DMS53 treated with DMSO at 0.1 percent for 48 hours (cell line): ENCODE measurements at regions not wholly inside any gene's neighbourhood (a gene's known extent, or its start where the extent isn't known, plus 50 kb on each side); places are given as distances from the start of the nearest gene placed in this dataset.

Experiments used
- DNase-seq: peaks from one replicate; lab custom pipeline; 2025; ENCODE audit not compliant: unreplicated experiment; lab: John Stamatoyannopoulos, UW

DNA sequence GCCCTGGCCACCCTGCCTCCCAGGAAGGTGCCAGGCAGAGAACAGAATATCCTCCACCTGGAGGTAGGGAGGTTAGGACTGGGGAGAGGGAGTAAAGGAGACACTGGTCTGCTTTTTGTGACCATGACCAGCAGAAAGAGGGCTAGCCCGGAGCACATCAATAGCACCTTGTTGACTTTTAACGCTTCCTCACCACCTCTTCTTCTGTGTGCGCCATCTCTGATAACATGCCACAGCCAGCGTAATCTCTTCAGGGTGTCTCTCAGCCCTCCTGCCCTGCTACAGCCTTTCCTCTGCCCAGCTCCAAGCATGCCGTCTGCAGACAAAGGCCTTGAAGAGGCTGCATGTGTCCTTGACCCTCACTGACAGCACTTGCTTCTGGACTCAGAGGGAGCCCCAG lies 50.9 kb upstream of the GJA5 start:
- DNase-seq, result no peak

DNA sequence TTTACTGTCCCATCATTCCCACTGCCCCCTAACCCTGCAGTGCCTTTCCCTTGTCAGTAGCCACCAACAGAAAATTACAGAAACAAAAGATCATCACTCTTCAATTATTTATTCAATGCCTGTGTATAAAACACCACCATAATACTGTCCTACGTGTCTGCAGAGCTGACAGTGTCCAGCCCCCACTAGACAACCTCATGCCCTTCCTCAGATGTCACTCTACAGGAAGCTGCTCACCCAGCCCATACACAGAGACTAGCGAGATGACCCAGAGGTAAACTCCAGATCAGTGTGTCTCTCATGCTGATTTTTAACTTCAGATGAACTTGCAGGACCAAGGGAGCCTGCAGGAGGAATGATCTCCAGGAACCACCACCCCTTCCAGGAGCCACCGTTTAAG lies 51.3 kb upstream of the GJA5 start:
- no peak for DNase-seq

DNA sequence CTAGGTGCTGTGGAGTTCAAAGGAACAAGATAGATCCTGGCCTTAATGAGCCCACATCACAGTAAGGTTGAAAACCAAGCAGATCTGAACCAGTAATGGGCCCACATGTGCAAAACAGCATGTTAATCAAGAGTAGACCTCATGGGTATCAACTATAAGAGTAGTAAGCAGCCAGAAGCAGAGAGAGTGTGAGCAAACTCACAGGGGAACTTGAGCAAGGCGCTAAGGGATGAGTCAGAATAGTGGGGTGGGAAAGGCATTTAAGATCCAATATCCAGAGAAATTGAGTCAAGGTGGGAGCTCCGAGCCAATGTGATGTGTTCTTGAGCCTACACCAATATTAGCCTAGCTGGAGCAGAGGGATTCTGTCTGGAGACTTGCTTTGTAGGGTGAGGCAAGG lies 52.4 kb upstream of the GJA5 start:
- DNase-seq, result no peak

DNA sequence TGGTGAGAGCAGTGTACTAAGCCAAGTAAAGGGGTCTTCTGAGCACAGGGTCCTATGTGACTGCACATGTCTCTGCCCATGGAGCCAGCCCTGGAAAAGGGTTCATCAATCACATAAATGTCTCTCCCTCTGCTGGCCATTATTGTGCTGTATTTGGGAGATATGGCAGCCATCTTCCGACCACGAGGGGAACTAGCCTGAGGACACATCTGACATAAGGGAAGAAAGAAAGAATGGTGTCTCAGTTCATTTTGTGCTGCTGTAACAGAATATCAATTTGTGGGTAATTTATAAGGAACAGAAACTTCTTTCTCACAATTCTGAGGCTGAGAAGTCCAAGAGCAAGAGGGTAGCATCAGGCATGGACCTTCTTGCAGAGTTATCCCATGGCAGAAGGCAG lies 55.1 kb upstream of the GJA5 start:
- no peak for DNase-seq

DNA sequence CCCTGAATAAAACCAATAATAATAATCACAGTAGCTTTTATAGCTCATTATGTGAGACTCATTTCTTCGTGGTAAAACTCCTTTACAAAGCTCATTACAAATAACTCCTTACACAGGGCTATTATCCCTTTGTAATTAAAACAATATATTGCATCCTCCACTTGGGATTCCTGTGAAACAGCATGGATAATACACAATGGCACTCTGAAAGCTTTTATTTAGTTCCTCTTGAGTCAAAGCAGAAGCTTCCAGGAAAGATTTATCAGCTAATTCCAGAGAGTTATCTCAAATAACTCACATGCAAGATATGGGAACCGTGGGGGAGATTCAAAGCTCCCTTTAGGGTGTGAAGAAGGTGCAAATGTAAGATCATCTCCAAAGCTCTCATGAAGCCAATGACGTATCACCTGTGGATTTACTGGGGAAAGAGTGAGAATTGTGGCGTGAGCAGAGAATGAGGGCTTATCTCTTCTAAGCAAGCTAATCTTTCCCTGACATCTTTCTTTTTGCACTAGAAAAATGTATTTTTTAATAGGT lies 60.4 kb upstream of the GJA5 start:
- DNase-seq, result no peak

DNA sequence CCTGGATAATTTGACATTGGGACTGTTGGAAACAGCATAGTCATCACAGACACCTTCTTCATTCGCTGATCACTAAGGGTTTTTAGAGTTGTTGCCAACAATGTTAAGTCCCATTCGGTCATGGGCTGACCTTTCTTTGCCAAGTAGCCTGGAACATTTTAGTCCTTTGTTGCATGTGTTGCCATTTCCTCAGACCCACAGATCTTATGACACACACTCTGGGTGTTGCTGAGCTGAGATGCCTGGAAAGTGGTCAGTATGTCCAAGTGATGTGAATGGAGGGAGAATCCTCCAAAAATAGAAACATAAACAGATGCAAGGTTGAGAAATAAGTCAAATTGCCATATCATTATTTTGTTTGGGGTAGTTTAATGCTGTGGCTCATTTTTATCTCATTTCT lies 61.5 kb upstream of the GJA5 start:
- no peak for DNase-seq

DNA sequence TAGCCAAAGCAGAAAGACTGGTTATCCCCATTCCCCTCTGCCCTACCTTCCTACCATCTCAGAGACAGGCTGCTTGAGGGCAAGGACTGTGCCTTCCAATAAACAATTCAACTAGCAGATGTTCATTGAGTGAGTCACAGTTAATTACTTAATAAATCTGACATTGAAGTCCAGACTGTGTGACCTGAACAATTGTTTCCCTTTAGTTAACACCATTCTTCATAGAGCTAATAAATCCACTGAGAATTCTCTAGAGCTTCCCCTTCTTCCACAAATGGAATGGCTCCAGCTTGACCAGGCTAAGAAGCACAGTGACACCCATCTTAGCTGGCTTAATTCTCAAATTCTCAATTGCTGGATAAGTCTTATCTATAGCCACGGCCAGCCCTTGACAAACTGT lies 61.9 kb upstream of the GJA5 start:
- no peak for DNase-seq

DNA sequence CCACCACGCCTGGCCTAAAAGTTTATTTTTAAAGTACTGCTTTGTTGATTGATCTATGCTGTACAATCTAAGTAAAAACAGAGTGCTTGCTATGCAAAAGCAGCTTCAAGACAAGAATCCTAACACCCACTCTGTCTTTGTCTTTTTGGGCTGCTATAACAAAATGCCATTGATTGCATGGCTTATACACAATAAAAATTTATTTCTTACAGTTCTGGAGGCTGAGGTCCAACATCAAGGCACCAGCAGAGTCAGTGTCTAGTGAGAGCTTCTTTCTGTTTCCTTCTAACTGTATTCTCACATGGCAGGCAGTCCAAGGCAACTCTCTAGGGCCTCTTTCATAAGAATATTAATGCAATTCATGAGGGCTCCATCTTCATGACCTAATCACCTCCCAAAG lies 63.6 kb upstream of the GJA5 start:
- no peak for DNase-seq

DNA sequence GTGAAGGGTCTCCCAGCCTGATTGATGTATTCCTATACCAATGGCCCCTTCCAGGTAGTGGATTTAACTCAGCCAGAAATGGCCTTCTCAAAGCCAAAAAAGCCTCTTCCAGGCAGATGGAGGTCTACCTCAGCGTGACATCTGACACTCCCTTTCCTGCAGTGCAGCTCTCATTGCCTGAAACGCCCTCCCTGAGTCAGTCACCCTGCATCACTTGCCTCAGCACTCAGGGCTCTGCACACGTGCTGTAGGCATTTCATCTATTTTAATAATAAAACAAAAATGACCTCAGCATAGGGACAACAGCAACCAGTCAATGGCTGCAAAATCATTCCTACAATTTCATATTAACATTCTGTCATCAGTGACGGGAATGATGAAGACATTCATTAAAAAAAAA lies 64.4 kb upstream of the GJA5 start:
- no peak for DNase-seq

DNA sequence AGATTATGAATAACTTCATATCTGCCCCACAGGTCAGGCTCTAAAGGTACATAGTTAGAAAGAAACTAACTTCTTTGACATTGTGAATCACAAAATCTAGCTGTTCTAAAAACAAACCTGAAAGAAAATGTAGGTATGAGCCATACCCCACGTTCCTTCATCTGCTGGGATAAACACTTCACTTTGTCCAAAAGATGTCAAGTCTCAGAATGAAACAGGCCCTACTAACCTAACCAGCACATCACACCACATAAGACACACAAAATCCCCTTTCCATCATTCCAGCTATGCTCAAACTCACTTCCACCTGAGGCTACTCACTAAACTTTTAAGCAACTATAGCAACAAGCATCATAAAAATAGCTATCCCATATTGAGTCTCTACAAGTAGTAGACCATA lies 65.2 kb upstream of the GJA5 start:
- no peak for DNase-seq

DNA sequence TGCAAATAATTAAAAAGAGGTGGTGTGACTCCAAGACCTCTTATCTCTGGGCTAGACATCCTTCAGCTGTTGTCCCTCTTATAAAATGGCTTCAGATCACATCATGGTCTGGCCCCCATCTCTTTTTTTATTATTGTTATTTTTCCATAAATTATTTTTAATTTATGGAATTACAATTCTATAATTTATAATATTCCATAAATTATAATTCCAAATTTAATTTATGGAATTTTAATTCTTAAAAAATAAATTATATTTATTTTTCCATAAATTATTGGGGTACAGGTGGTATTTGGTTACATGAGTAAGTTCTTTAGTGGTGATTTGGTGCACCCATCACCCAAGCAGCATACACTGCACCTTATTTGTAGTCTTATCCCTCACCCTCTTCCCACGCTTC lies 65.9 kb upstream of the GJA5 start:
- no peak for DNase-seq

DNA sequence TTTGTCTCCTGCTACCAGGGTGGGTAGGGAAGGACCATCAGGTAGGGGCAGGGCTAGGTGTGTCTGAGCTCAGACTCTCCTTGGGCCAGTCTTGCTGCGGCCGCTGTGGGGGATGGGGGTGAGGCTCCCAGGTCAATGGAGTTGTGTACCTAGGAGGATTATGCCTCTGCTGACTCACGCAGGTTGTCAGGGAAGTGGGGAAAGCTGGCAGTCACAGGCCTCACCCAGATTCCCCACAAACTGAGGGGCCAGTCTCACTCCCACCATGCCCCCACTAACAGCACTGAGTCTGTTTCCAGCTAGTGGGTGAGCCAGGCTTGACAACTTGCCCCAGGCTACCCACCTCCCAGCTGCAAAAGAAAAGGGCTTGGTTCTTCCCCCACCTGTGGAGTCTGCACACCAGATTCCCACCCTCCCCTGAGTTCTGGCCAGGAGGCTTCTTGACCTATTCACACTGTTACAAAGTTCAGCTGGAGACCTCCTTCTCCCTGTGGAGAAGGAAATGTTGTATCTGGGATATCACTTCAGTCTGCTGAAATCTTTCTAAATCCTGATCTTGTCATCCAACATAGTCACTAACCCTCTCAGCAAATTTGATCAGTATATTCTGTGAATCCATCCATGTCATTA lies 69.2 kb upstream of the GJA8 start:
- DNase-seq, result no peak

DNA sequence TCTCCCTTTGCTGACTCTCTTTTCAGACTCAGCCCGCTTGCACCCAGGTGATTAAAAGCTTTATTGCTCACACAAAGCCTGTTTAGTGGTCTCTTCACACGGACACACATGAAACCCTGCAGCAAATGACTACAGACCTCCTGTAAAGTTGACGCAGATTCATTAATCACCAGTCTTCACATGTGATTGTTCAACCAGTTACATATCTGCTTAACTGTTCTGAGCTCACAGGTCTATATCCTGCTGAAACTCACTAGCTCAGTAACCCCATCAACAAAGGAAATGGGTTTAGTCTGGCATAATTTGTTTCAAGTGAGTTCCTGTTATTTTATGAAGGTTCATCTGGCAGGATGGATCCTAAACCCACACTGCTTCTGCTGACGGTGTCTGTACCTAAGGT lies 68.4 kb upstream of the GJA8 start:
- no peak for DNase-seq

DNA sequence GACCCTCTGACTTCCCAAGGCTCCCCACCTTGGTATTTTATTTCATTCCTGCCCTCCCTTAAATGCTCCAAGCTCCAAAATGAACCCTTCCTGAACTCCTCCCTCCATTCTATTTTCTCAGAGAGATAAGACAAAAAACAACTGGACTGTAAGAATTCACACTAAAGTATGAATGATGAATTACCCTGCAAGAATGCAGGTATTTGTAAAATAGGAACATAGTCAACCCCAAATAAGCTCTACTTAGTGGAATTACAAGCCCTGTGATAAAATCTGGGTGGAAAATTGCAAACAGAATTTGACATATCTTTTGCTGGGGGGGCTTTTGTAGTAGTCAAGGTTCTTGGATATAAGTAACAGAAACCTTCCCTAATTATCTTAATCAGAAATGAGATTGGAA lies 67.8 kb upstream of the GJA8 start:
- DNase-seq, result no peak

DNA sequence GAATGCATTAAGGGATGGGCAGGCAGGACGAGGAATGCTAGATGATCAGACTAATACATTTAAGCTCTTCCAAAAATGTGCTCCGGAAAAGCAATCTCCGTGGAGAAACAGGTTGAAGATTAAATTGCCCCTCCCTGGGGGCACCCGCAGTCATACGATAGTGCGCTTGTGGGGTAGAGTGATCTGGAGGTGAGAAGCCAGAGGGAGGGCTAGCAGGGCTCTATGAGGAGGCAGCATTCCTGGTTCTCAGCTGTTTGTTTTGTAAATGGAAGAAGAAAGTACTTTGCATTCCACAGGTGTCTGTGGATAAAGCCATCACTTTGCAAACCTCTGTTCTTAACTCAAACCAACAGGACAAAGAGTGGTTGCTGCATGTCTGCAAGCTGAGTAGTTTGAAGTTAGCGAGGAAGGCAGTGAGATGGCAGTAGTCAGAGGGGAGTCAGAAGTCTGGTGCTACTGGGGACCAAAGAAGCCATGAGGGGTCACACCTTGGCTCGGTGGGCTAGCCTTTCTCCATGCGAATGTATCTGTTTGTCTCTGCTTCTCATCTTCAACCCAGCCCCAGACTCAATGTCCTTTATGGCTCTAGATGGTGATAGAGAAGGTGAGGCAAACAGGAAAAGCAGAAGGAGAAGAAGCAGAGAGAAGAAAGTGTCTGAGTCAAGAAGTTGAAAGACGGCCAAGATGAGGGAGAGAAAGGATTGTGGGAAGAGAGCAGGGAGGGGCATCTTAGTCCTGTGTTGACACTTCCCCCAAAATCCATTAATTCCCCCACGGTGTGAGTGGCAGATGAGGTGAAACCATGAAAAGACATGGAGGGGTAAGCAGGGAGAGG lies 65.2 kb upstream of the GJA8 start:
- no peak for DNase-seq

DNA sequence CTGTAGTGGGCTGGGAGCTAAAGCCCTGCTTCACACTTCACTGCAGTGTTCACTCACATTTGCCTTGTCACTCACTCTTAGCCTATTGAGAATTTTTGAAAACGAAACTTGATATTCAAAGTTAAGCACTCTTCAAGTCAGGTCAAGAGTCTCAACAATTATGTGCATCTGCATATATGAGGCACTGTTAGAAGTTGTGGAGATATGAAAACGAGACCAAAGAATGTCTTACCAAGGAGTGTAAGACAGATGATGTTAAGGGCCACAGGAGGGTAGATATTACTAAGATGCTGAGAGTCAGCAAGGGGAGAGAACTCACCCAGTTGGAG lies 64.7 kb upstream of the GJA8 start:
- DNase-seq, result peak; percentile 35

DNA sequence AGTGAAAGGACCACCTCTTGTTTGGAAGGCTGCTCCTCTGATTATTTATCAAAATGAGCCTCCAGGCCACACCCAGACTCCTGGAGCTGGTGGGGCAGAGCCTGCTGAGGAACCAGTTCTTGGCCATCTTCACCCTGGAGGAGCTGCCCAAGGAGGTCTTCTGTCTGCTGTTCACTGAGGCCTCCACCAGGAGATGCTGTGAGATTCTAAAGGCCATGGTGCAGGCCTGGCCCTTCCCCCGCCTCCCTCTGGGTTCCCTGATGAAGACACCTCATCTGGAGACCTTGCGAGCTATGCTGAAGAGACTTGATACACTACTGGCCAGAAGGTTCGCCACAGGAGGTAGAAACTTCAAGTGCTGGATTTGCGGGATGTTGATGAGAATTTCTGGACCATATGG lies 61.7 kb upstream of the GJA8 start:
- DNase-seq, result no peak

DNA sequence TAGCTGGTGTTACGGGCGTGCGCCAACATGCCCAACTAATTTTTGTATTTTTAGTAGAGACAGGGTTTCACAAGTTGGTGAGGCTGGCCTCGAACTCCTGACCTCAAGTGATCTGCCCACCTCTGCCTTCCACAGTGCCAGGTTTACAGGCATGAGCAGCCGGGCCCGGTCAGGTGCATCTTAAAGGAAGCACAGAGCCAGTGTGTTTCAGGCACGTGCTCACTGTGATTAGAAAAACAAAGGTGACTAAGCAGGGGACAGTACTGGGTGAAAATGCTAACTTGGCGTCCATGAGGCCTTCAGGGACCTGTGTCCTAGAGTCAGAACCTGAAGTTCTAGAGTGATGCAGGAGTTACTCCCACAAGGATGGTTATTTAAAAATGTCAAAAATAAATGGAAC lies 60.0 kb upstream of the GJA8 start:
- DNase-seq, result no peak

DNA sequence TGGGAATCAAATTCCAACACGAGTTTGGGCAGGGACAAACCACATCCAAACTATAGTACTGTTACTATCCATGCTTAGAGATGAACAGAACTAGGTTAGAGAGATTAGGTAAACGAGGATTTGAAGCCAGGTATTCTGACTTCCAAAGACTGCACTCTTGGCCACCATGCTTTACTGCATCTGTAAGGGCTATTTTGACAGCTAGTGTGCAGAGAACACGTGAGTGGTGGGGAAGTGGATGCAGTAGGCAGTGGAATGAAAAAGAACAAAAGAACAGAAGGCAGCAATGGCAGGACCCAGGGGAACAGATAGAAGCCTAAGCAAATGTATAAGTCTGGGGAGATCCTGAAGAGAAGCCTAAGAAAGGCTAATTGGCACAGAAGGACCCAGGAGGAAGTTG lies 59.1 kb upstream of the GJA8 start:
- no peak for DNase-seq

DNA sequence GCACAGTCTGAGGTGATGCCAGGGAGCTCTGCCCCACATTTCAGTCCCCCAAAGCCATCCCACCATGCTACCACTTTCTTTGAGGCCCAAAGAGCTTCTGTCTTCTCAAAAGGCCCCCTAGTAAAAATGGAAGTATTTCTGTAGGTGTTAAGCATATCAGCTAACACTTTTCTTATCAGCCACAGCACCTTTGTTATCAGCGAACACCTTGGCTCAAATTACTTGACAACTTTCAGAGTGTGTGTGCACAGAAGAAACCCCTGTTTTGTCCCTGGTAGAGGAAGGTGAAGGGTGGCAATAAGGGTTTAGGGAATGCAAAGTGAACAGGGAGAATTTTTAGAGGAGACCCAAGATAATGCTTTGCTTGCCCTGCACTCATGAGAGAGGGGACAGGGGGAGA lies 54.8 kb upstream of the GJA8 start:
- no peak for DNase-seq

DNA sequence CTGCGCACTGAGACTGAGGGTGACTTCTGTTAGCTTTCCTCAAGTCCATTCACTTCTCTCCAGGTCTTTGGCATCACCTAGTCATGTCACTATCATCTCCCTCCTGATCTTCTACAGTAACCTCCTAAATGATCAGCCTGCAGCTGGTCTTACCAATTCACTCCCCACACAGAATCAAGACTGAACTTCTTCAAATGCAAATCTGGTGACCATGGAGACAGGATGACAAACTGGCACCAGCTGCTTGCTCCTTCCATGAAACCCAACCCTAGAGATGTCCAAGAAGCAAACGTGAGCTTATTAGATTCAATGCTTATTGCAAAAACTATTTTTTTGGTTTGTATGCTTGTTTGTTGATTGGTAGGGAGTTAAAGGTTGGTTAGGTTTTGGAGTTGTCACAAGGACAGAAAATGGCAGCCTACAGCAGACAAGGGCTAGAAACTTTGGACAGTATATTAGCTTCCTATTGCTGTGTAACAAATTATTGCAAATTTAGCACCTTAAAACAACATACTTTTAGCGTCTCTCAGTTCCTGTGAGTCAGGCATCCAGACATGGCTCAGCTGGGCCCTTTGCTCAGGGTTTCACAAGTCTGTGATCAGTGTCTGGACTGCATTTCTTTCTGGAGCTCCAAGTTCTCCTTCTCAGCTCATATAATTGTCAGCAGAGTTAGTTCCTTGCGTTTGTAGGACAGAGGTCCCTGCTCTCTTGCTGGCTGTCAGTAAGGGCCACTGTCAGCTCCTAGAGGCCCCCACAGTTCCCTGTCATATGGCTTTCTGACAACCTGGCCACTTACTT lies 53.3 kb upstream of the GJA8 start:
- no peak for DNase-seq

DNA sequence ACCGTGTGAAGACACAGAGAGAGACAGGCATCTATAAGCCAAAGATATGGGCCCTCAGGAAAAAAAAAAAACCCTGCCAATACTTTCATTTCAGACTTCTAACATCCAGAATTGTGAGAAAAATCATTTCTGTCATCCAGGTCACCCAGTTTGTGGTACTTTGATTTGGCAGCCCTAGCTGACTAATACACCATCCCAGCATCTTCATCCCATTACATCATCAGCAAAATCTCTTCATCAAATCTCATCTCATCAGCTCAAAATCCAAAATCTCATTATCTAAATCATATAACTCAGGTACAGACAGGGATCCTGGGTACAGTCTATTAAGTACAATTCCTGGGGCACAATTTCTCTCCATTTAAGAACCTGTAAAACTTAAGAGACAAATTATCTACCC lies 51.9 kb upstream of the GJA8 start:
- no peak for DNase-seq
